ENCODE measurements at regions not wholly inside any gene's neighbourhood (a gene's known extent, or its start where the extent isn't known, plus 50 kb on each side); places are given as distances from the start of the nearest gene placed in this dataset.

GRCh38 chr2:121090088-121090715, 194.8 kb downstream of the TFCP2L1 start:
- no peak for TF ChIP-seq ZZZ3 (IDR thresholded peaks at IDR 0.05; ENCODE audit: control insufficient read depth, insufficient read length, low read depth)
- no peak for TF ChIP-seq EGR1 (IDR thresholded peaks at IDR 0.05; ENCODE audit: borderline replicate concordance in 1 of 2, low read depth in 2 of 2, low read length in 2 of 2)
- TF ChIP-seq HDGF (IDR thresholded peaks at IDR 0.05) = no peak
- TF ChIP-seq SMAD1 (IDR thresholded peaks at IDR 0.05; ENCODE audit: low read depth, partially characterized antibody) = no peak
- TF ChIP-seq EZH2 (IDR thresholded peaks at IDR 0.05; ENCODE audit: borderline replicate concordance, control insufficient read depth, low read depth, low read length) = no peak
- TF ChIP-seq, protein P1, sequence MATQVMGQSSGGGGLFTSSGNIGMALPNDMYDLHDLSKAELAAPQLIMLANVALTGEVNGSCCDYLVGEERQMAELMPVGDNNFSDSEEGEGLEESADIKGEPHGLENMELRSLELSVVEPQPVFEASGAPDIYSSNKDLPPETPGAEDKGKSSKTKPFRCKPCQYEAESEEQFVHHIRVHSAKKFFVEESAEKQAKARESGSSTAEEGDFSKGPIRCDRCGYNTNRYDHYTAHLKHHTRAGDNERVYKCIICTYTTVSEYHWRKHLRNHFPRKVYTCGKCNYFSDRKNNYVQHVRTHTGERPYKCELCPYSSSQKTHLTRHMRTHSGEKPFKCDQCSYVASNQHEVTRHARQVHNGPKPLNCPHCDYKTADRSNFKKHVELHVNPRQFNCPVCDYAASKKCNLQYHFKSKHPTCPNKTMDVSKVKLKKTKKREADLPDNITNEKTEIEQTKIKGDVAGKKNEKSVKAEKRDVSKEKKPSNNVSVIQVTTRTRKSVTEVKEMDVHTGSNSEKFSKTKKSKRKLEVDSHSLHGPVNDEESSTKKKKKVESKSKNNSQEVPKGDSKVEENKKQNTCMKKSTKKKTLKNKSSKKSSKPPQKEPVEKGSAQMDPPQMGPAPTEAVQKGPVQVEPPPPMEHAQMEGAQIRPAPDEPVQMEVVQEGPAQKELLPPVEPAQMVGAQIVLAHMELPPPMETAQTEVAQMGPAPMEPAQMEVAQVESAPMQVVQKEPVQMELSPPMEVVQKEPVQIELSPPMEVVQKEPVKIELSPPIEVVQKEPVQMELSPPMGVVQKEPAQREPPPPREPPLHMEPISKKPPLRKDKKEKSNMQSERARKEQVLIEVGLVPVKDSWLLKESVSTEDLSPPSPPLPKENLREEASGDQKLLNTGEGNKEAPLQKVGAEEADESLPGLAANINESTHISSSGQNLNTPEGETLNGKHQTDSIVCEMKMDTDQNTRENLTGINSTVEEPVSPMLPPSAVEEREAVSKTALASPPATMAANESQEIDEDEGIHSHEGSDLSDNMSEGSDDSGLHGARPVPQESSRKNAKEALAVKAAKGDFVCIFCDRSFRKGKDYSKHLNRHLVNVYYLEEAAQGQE (IDR thresholded peaks at IDR 0.05; ENCODE audit: low read depth, low read length) = no peak
